PC-3 (cell line): ENCODE measurements at regions not wholly inside any gene's neighbourhood (a gene's known extent, or its start where the extent isn't known, plus 50 kb on each side); places are given as distances from the start of the nearest gene placed in this dataset.

Experiments
- CTCF ChIP-seq: fragments of 300-600 bp; sonication (generic); conservative IDR thresholded peaks from 2 replicates; pipeline ENCODE4 v1.5.1; 2017; ENCODE audit warnings: antibody characterized with exemption, low read depth, mild to moderate bottlenecking, low read length
- EZH2 ChIP-seq: fragments of 300-600 bp; sonication (generic); IDR thresholded peaks from one replicate; pipeline ENCODE4 v1.6.1; 2017; ENCODE audit warnings: antibody characterized with exemption, mild to moderate bottlenecking, low read length; ENCODE audit not compliant: unreplicated experiment
- EZH2phosphoT487 ChIP-seq: fragments of 300-600 bp; sonication (generic); IDR thresholded peaks from 2 replicates; pipeline ENCODE4 v1.6.1; 2018; ENCODE audit warnings: mild to moderate bottlenecking, antibody characterized with exemption, low read length, borderline replicate concordance

DNA sequence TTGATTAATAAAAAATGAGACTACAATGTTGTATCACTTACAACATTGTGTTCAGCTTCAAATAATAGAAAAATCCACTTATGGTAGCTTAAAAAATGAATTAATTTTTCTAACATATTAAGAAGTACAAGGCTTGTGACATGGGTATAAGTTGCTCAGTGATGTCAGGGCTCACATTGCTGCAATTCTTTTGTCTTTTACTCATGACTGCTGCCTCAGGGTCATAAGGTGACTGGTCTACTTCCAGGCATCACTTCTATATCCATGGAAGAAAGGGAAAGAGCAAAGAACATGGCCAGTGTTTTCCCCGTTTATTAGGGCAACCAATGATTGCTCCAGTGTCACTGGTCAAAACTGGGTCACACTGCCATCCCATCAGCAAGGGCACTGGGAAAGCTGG, 295.3 kb downstream of the MAP2K4 start:
- TF ChIP-seq EZH2 (no peak), CTCF (no peak), EZH2phosphoT487 (no peak)
